Type B pancreatic cell (in vitro differentiated cells): ENCODE measurements at regions not wholly inside any gene's neighbourhood (a gene's known extent, or its start where the extent isn't known, plus 50 kb on each side); places are given as distances from the start of the nearest gene placed in this dataset.

Source experiments
- DNase-seq: peaks from one replicate; pipeline ENCODE4 v3.0.0; 2021; ENCODE audit warnings: mixed read lengths; ENCODE audit not compliant: unreplicated experiment; ENCODE audit errors: extremely low spot score
- H3K27ac Mint-ChIP-seq: 2 replicates; pipeline ENCODE4 v1.8.0; 2021; ENCODE audit warnings: mild to moderate bottlenecking, mixed read lengths
- H3K27me3 Mint-ChIP-seq: 2 replicates; pipeline ENCODE4 v1.8.0; 2021; ENCODE audit warnings: mixed read lengths
- H3K36me3 Mint-ChIP-seq: 2 replicates; pipeline ENCODE4 v1.8.0; 2021; ENCODE audit warnings: mixed read lengths
- H3K4me1 Mint-ChIP-seq: one replicate; pipeline ENCODE4 v1.8.0; 2021; ENCODE audit warnings: mixed read lengths; ENCODE audit not compliant: unreplicated experiment
- H3K4me3 Mint-ChIP-seq: 2 replicates; pipeline ENCODE4 v1.8.0; 2021; ENCODE audit warnings: mild to moderate bottlenecking, mixed read lengths
- H3K9me3 Mint-ChIP-seq: 2 replicates; pipeline ENCODE4 v1.8.0; 2021; ENCODE audit warnings: mixed read lengths
- CTCF ChIP-seq: fragments of 200-600 bp; sonication (generic); conservative IDR thresholded peaks from 2 replicates; pipeline ENCODE4 v1.5.0; 2021; ENCODE audit warnings: antibody characterized with exemption, mild to moderate bottlenecking

GRCh38 chr9:105887679-105888078 lies 193.3 kb downstream of the TMEM38B start:
- TF ChIP-seq CTCF = no peak
- H3K27me3 Mint-ChIP-seq = no peaks in the 10 kb centered on the region
- no peaks in the 10 kb centered on the region for H3K36me3 Mint-ChIP-seq
- no peak overlapping the region for H3K4me3 Mint-ChIP-seq
- no peaks in the 10 kb centered on the region for H3K9me3 Mint-ChIP-seq
- no peak for DNase-seq
- H3K27ac Mint-ChIP-seq = no peak overlapping the region
- peaks cover 4% of the 10 kb centered on the region for H3K4me1 Mint-ChIP-seq

- Mint-ChIP-seq H3K4me3 (no peak overlapping the region), H3K4me1 (peaks cover 4% of the 10 kb centered on the region), H3K9me3 (no peaks in the 10 kb centered on the region), H3K36me3 (no peaks in the 10 kb centered on the region), H3K27ac (no peak overlapping the region), H3K27me3 (no peaks in the 10 kb centered on the region)
- no peak for DNase-seq
- no peak for TF ChIP-seq CTCF
These were observed 195.9 kb downstream of the TMEM38B start for GRCh38 chr9:105890046-105890822.

GRCh38 chr9:105900123-105900522 lies 205.8 kb downstream of the TMEM38B start:
- H3K4me1 Mint-ChIP-seq = no peaks in the 10 kb centered on the region
- no peak overlapping the region for H3K27ac Mint-ChIP-seq
- H3K36me3 Mint-ChIP-seq = peaks cover 3% of the 10 kb centered on the region
- H3K9me3 Mint-ChIP-seq = no peaks in the 10 kb centered on the region
- DNase-seq = no peak
- no peak for TF ChIP-seq CTCF
- no peaks in the 10 kb centered on the region for H3K27me3 Mint-ChIP-seq
- H3K4me3 Mint-ChIP-seq = no peak overlapping the region

GRCh38 chr9:105901514-105902109 lies 207.3 kb downstream of the TMEM38B start:
- no peaks in the 10 kb centered on the region for H3K27me3 Mint-ChIP-seq
- TF ChIP-seq CTCF = peak; percentile 89
- H3K4me1 Mint-ChIP-seq = no peaks in the 10 kb centered on the region
- no peak overlapping the region for H3K4me3 Mint-ChIP-seq
- H3K27ac Mint-ChIP-seq = no peak overlapping the region
- H3K36me3 Mint-ChIP-seq = peaks cover 3% of the 10 kb centered on the region
- no peaks in the 10 kb centered on the region for H3K9me3 Mint-ChIP-seq
- no peak for DNase-seq

- no peak overlapping the region for H3K4me3 Mint-ChIP-seq
These were observed 213.7 kb downstream of the TMEM38B start for GRCh38 chr9:105908069-105908468.

More at GRCh38 chr9:105908069-105908468, 213.7 kb downstream of the TMEM38B start:
- Mint-ChIP-seq H3K36me3 (peaks cover 3% of the 10 kb centered on the region), H3K4me1 (peaks cover 24% of the 10 kb centered on the region), H3K27ac (no peak overlapping the region), H3K27me3 (no peaks in the 10 kb centered on the region), H3K9me3 (no peaks in the 10 kb centered on the region)
- no peak for TF ChIP-seq CTCF
- no peak for DNase-seq
